Brain microvascular endothelial cell (primary cell): ENCODE measurements at regions not wholly inside any gene's neighbourhood (a gene's known extent, or its start where the extent isn't known, plus 50 kb on each side); places are given as distances from the start of the nearest gene placed in this dataset.
"Not testable (repeated sequence)": the region's sequence is repeated elsewhere in the genome, so short reads cannot be mapped to it uniquely, and the experiment has no call there.

ENCODE experiments used
- DNase-seq: peaks from one replicate; pipeline ENCODE4 v3.0.0-alpha.2; 2020
- H3K27ac ChIP-seq: fragments of 250-450 bp; sonication (Bioruptor Pico); 2 replicates; pipeline ENCODE4 v1.5.1; 2020; ENCODE audit warnings: mild to moderate bottlenecking, moderate library complexity
- H3K27me3 ChIP-seq: fragments of 250-450 bp; sonication (Bioruptor Pico); replicated peaks from 2 replicates; pipeline ENCODE4 v1.5.1; 2020; ENCODE audit warnings: mild to moderate bottlenecking
- H3K36me3 ChIP-seq: fragments of 250-450 bp; sonication (Bioruptor Pico); replicated peaks from 2 replicates; pipeline ENCODE4 v1.5.1; 2020; ENCODE audit warnings: mild to moderate bottlenecking
- H3K4me3 ChIP-seq: 2 replicates; pipeline ENCODE4 v1.5.1; 2011; ENCODE audit warnings: low read depth, mild to moderate bottlenecking, control low read depth, low read length, moderate library complexity
- in situ Hi-C: cut with HindIII; loops from 2 replicates; pipeline ENCODE4 v1.10.0; 2017; ENCODE audit warnings: low sequenced_read_pairs, low pct_ligation_motif_present
- TF ChIP-seq, protein P1 (sequence below): IDR thresholded peaks from 2 replicates; pipeline ENCODE4 v1.5.1; 2011; ENCODE audit warnings: low read depth, mild to moderate bottlenecking, moderate library complexity, low read length, control low read depth, inconsistent platforms; ENCODE audit errors: missing control alignments

DNA sequence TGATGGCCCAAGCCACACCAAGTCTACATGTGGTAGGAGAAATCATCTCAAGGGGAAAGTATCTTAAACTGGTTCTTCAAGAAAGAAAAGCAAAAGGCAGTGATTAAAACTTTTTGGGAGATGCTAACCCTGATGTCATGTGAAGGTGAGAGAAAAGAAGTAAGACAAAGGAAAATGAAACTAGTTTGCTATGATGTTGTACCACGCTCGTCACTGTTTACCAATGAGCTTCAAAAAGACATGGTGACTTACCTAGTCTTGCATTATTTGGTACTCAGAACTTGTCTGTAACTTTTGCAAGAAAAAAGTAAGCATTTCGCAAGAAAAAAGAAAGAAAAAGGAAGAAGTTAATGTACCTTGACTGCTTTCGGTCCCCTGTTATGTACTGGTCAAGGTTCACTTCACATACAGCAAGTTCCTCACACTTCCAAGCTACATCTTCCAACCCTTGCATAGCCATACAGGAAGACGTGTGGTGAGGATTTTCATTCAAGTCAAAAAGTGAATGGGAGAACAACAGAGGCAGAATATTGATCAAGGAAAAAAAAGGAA is 739.3 kb downstream of the NR2F1-AS1 start:
- in situ Hi-C loops, result no loop called here
- Histone ChIP-seq H3K27me3 (no peaks in the 10 kb centered on the region), H3K36me3 (no peaks in the 10 kb centered on the region), H3K27ac (no peak overlapping the region), H3K4me3 (no peak overlapping the region)
- TF ChIP-seq, protein P1, sequence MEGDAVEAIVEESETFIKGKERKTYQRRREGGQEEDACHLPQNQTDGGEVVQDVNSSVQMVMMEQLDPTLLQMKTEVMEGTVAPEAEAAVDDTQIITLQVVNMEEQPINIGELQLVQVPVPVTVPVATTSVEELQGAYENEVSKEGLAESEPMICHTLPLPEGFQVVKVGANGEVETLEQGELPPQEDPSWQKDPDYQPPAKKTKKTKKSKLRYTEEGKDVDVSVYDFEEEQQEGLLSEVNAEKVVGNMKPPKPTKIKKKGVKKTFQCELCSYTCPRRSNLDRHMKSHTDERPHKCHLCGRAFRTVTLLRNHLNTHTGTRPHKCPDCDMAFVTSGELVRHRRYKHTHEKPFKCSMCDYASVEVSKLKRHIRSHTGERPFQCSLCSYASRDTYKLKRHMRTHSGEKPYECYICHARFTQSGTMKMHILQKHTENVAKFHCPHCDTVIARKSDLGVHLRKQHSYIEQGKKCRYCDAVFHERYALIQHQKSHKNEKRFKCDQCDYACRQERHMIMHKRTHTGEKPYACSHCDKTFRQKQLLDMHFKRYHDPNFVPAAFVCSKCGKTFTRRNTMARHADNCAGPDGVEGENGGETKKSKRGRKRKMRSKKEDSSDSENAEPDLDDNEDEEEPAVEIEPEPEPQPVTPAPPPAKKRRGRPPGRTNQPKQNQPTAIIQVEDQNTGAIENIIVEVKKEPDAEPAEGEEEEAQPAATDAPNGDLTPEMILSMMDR, result no peak
- no peak for DNase-seq

DNA sequence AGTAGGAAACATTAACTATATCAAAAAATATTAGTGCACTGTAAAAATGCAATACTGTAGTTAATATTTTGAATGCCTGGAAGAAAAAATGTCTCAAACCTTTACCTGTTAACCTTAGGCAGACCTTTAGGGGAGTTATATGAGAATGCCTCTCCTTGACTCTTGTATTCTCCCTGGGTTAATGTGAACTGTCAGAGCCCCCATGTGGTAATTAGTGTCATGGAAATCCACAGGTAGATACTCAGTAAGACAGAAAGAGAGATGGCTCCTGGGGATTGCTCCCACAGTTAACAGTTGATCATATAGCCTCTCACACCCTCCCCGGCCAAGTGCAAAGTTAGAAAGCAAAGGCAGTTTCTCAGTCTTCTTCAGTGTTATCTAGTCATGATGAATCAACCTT is 742.8 kb downstream of the NR2F1-AS1 start:
- no peaks in the 10 kb centered on the region for H3K27me3 ChIP-seq
- no peak overlapping the region for H3K27ac ChIP-seq
- H3K36me3 ChIP-seq, result no peaks in the 10 kb centered on the region
- H3K4me3 ChIP-seq, result no peak overlapping the region
- DNase-seq, result no peak
- in situ Hi-C loops, result no loop called here
- TF ChIP-seq, protein P1, result peak; percentile 10

DNA sequence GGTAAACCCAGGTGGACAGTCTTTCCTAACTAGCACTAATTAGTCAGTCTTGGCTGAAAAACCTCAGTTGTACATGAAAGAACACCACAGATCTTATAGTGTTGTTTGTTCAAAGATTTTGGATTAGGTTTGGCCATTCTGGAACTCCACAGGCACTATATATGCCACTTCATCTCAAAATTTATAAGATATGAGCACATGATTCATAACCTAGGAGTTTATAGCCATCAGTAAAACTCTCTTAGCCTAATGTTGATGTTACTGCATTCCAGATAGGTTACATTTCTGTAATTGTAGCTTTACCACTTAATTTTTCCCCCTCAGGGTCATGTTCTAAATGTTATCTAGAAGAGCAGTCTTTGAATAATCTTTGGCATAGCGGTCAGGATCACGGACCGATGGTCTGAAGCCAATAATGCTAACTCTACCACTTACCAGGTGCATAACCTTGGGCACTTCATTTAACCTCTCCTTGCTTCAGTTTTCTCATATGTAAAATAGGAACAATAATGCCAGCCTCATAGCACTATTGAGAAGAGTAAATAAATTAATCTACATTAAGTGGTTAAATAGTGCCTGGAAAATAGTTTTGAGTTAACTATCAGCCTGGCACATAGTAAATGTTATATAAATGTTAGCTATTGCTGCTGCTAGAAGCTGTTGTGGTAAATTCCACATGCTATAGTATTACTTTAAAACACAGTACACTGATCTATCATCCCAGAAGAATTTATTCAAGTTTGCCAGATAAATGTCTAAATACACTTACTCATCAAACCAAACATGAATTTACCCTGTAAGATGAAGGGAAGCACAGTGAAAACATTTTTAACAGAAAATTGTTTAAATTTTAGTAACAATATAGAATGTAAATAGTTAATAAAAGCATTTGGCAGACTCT is 743.9 kb downstream of the NR2F1-AS1 start:
- Histone ChIP-seq H3K27ac (no peak overlapping the region), H3K27me3 (no peaks in the 10 kb centered on the region), H3K36me3 (no peaks in the 10 kb centered on the region), H3K4me3 (no peak overlapping the region)
- TF ChIP-seq, protein P1, result no peak
- DNase-seq, result no peak
- in situ Hi-C loops, result no loop called here

DNA sequence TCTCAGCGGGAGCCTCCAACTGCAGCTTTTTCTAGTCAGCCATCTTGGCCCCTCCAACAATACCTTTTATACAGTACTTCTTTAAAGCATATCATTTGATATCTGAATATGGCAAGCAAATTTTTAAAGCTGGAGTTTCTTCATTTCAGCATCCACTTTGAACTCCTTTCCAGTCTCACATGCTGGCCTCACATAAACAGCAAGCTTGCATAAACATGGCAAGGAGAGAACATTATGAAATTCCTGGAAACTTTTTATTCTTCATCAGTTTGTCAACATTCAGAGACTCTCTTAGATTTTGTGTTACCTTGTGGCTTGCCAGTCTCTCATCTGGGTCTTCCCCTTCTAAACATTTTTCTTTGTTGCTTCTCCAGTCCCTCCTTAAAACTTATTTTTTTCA is 745.3 kb downstream of the NR2F1-AS1 start:
- H3K4me3 ChIP-seq, result no peak overlapping the region
- in situ Hi-C loops, result no loop called here
- TF ChIP-seq, protein P1, result no peak

DNA sequence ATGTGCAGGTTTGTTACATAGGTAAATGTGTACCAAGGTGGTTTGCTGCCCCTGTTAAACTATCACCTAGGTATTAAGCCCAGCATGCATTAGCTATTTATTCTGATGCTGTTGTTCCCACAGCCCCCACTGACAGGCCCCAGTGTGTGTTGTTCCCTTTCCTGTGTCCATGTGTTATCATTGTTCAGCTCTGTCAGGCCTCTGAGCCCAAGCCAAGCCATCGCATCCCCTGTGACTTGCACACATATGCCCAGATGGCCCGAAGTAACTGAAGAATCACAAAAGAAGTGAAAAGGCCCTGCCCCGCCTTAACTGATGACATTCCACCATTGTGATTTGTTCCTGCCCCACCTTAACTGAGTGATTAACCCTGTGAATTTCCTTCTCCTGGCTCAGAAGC is 757.5 kb downstream of the NR2F1-AS1 start:
- in situ Hi-C loops, result not testable (repeated sequence)

More for the DNA sequence above, 745.3 kb downstream of the NR2F1-AS1 start:
- H3K36me3 ChIP-seq, result no peaks in the 10 kb centered on the region
- no peaks in the 10 kb centered on the region for H3K27me3 ChIP-seq
- no peak for DNase-seq
- no peak overlapping the region for H3K27ac ChIP-seq

DNA sequence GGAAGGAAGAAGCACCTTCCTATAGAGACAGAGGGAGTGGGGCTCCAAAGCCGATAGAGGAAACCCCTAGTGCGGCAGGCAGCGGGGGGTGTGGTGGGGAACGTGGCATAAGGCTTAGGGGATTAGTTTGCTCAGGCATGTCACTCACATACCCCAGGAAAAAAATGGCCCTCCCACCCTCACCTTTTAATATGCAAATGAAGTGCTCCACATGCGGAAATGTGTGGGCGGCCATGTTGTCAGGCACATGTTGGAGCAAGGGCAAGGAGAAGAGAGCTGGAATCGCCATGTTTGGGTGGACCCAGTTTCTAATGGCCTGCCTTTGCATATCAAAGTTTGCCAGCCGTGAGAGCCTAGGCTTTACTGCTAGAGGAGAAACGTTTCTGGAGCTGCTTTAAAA is 758.8 kb downstream of the NR2F1-AS1 start:
- in situ Hi-C loops, result no loop called here
- no peak overlapping the region for H3K27ac ChIP-seq
- H3K4me3 ChIP-seq, result no peak overlapping the region
- TF ChIP-seq, protein P1, result no peak
- no peaks in the 10 kb centered on the region for H3K27me3 ChIP-seq
- H3K36me3 ChIP-seq, result no peaks in the 10 kb centered on the region
- DNase-seq, result no peak

More for the DNA sequence above, 757.5 kb downstream of the NR2F1-AS1 start:
- not testable (repeated sequence) for H3K27me3 ChIP-seq, DNase-seq, H3K4me3 ChIP-seq, H3K36me3 ChIP-seq, H3K27ac ChIP-seq
